A673 (cell line): ENCODE measurements at regions not wholly inside any gene's neighbourhood (a gene's known extent, or its start where the extent isn't known, plus 50 kb on each side); places are given as distances from the start of the nearest gene placed in this dataset.

Source experiments
- CTCF ChIP-seq: fragments of 300-800, 200-600 bp; sonication (generic); conservative IDR thresholded peaks from 2 replicates; pipeline ENCODE4 v1.5.1; 2017; ENCODE audit warnings: low read depth, mild to moderate bottlenecking, antibody characterized with exemption, low read length, moderate library complexity, mixed read lengths
- EZH2 ChIP-seq: fragments of 200-600 bp; sonication (generic); IDR thresholded peaks from 2 replicates; pipeline ENCODE4 v1.6.1; 2017; ENCODE audit warnings: borderline replicate concordance, low read depth, mild to moderate bottlenecking, mixed read lengths, antibody characterized with exemption, low read length; ENCODE audit not compliant: poor library complexity, severe bottlenecking

- no peak for TF ChIP-seq CTCF
- no peak for TF ChIP-seq EZH2
These were observed 147.9 kb upstream of the LRRC3B start for GRCh38 chr3:26474706-26475105.
